H9 (cell line): ENCODE measurements at regions not wholly inside any gene's neighbourhood (a gene's known extent, or its start where the extent isn't known, plus 50 kb on each side); places are given as distances from the start of the nearest gene placed in this dataset.

ENCODE experiments used
- DNase-seq: peaks from one replicate; pipeline ENCODE4 v3.0.0-alpha.2; 2017
- H2AFZ ChIP-seq: one replicate; pipeline ENCODE4 v1.6.1; 2013; ENCODE audit warnings: mild to moderate bottlenecking, low read length, control low read depth, moderate library complexity
- H2AK5ac ChIP-seq: 2 replicates; pipeline ENCODE4 v1.6.1; 2013; ENCODE audit warnings: low read length, control low read depth, mixed read lengths; ENCODE audit not compliant: insufficient read length
- H2BK120ac ChIP-seq: one replicate; pipeline ENCODE4 v1.6.1; 2013; ENCODE audit warnings: low read depth, mild to moderate bottlenecking, low read length, control low read depth, inconsistent platforms; ENCODE audit not compliant: poor library complexity, severe bottlenecking
- H2BK12ac ChIP-seq: 2 replicates; pipeline ENCODE4 v1.6.1; 2013; ENCODE audit warnings: low read length, control low read depth, mixed read lengths, low read depth; ENCODE audit not compliant: insufficient read length
- H2BK15ac ChIP-seq: 2 replicates; pipeline ENCODE4 v1.6.1; 2013; ENCODE audit warnings: low read depth, low read length, control low read depth
- H2BK20ac ChIP-seq: one replicate; pipeline ENCODE4 v1.6.1; 2013; ENCODE audit warnings: low read depth, mild to moderate bottlenecking, low read length, control low read depth, inconsistent platforms; ENCODE audit not compliant: poor library complexity, severe bottlenecking
- H2BK5ac ChIP-seq: 2 replicates; pipeline ENCODE4 v1.6.1; 2013; ENCODE audit warnings: low read length, control low read depth, mixed read lengths; ENCODE audit not compliant: insufficient read length
- H3K14ac ChIP-seq: 2 replicates; pipeline ENCODE4 v1.6.1; 2013; ENCODE audit warnings: low read length, control low read depth; ENCODE audit not compliant: insufficient read depth
- H3K18ac ChIP-seq: 2 replicates; pipeline ENCODE4 v1.6.1; 2013; ENCODE audit warnings: low read depth, mild to moderate bottlenecking, mixed read lengths, low read length, control low read depth; ENCODE audit not compliant: insufficient read length
- H3K23ac ChIP-seq: 2 replicates; pipeline ENCODE4 v1.6.1; 2013; ENCODE audit warnings: low read length, control low read depth, mixed read lengths, low read depth; ENCODE audit not compliant: insufficient read length
- H3K23me2 ChIP-seq: 2 replicates; pipeline ENCODE4 v1.6.1; 2013; ENCODE audit warnings: low read depth, mild to moderate bottlenecking, mixed read lengths, low read length, control low read depth; ENCODE audit not compliant: insufficient read length, poor library complexity, severe bottlenecking
- H3K27ac ChIP-seq: 2 replicates; pipeline ENCODE4 v1.5.1; 2013; ENCODE audit warnings: low read length, control low read depth, mixed read lengths, low read depth; ENCODE audit not compliant: insufficient read length
- H3K27me3 ChIP-seq: 2 replicates; pipeline ENCODE4 v1.6.1; 2013; ENCODE audit warnings: low read length, control low read depth, inconsistent platforms; ENCODE audit not compliant: insufficient read depth
- H3K4ac ChIP-seq: 2 replicates; pipeline ENCODE4 v1.6.1; 2013; ENCODE audit warnings: low read depth, mild to moderate bottlenecking, control low read depth, inconsistent platforms, low read length, moderate library complexity
- H3K4me1 ChIP-seq: 2 replicates; pipeline ENCODE4 v1.6.1; 2013; ENCODE audit warnings: low read length, control low read depth, inconsistent platforms; ENCODE audit not compliant: insufficient read depth
- H3K4me2 ChIP-seq: 2 replicates; pipeline ENCODE4 v1.6.1; 2013; ENCODE audit warnings: low read length, control low read depth, mixed read lengths; ENCODE audit not compliant: insufficient read length, insufficient read depth
- H3K56ac ChIP-seq: 2 replicates; pipeline ENCODE4 v1.6.1; 2013; ENCODE audit warnings: low read depth, mild to moderate bottlenecking, mixed read lengths, low read length, control low read depth; ENCODE audit not compliant: insufficient read length
- H3K79me1 ChIP-seq: 2 replicates; pipeline ENCODE4 v1.6.1; 2013; ENCODE audit warnings: low read depth, mild to moderate bottlenecking, moderate library complexity, low read length, control low read depth, inconsistent platforms; ENCODE audit not compliant: insufficient read depth, poor library complexity, severe bottlenecking
- H3K79me2 ChIP-seq: 2 replicates; pipeline ENCODE4 v1.6.1; 2013; ENCODE audit warnings: low read length, control low read depth, inconsistent platforms; ENCODE audit not compliant: insufficient read depth
- H3K9ac ChIP-seq: 2 replicates; pipeline ENCODE4 v1.6.1; 2013; ENCODE audit warnings: low read length, control low read depth, mixed read lengths; ENCODE audit not compliant: insufficient read length; ENCODE audit errors: extremely low read depth
- H3K9me3 ChIP-seq: one replicate; pipeline ENCODE4 v1.6.1; 2013; ENCODE audit warnings: low read depth, low read length, inconsistent platforms; ENCODE audit not compliant: control insufficient read depth
- H3T11ph ChIP-seq: one replicate; pipeline ENCODE4 v1.6.1; 2013; ENCODE audit warnings: mild to moderate bottlenecking, low read length, control low read depth, inconsistent platforms
- H4K20me1 ChIP-seq: one replicate; pipeline ENCODE4 v1.6.1; 2013; ENCODE audit not compliant: control insufficient read depth, insufficient read length, insufficient read depth
- H4K5ac ChIP-seq: 2 replicates; pipeline ENCODE4 v1.6.1; 2013; ENCODE audit warnings: low read depth, mild to moderate bottlenecking, mixed read lengths, low read length, control low read depth; ENCODE audit not compliant: insufficient read length
- H4K8ac ChIP-seq: replicated peaks from 2 replicates; pipeline ENCODE4 v1.6.1; 2013; ENCODE audit warnings: low read length, control low read depth, mixed read lengths, low read depth; ENCODE audit not compliant: insufficient read length
- H4K91ac ChIP-seq: 2 replicates; pipeline ENCODE4 v1.6.1; 2013; ENCODE audit warnings: low read depth, mild to moderate bottlenecking, moderate library complexity, mixed read lengths, low read length, control low read depth; ENCODE audit not compliant: insufficient read length
- H3K27ac Mint-ChIP-seq, 3 experiments: 2 replicates in 2 of 3; 3 replicates in 1 of 3; pipeline ENCODE4 v1.8.0; 2020 to 2021; ENCODE audit warnings: mixed read lengths in 3 of 3, mild to moderate bottlenecking in 1 of 3, moderate library complexity in 1 of 3
- H3K27me3 Mint-ChIP-seq: 2 replicates; pipeline ENCODE4 v1.8.0; 2021; ENCODE audit warnings: low read depth, mild to moderate bottlenecking, moderate library complexity, mixed read lengths
- H3K36me3 Mint-ChIP-seq, 3 experiments: 2 replicates in 2 of 3; 3 replicates in 1 of 3; pipeline ENCODE4 v1.8.0; 2020 to 2021; ENCODE audit warnings: low read depth in 3 of 3, mixed read lengths in 3 of 3; ENCODE audit not compliant: insufficient read depth in 1 of 3
- H3K4me1 Mint-ChIP-seq, 2 experiments: 2 replicates each; pipeline ENCODE4 v1.8.0; 2020; ENCODE audit warnings: mixed read lengths in 2 of 2
- H3K4me3 Mint-ChIP-seq, 2 experiments: 2 replicates in 1 of 2; 3 replicates in 1 of 2; pipeline ENCODE4 v1.8.0; 2020 to 2021; ENCODE audit warnings: mild to moderate bottlenecking in 2 of 2, mixed read lengths in 2 of 2, moderate library complexity in 1 of 2
- H3K9me3 Mint-ChIP-seq, 2 experiments: 2 replicates in 1 of 2; 3 replicates in 1 of 2; pipeline ENCODE4 v1.8.0; 2020; ENCODE audit warnings: mild to moderate bottlenecking in 2 of 2, mixed read lengths in 2 of 2, moderate library complexity in 1 of 2
- WGBS: extraction: QIAGEN DNeasy Blood & Tissue Kit; methylation state at CpG from one replicate; pipeline ENCODE4 v1.1.7; 2013; ENCODE audit warnings: missing lambda C conversion rate, low lambda C conversion rate, mixed read lengths; ENCODE audit not compliant: insufficient read length; ENCODE audit errors: extremely low coverage; 5-methylcytosine and 5-hydroxymethylcytosine counted together
- TF ChIP-seq, protein P1 (sequence below): fragments of 200-600 bp; sonication (generic); conservative IDR thresholded peaks from 3 replicates; pipeline ENCODE4 v1.8.0; 2021; ENCODE audit warnings: antibody characterized with exemption, mild to moderate bottlenecking

DNA sequence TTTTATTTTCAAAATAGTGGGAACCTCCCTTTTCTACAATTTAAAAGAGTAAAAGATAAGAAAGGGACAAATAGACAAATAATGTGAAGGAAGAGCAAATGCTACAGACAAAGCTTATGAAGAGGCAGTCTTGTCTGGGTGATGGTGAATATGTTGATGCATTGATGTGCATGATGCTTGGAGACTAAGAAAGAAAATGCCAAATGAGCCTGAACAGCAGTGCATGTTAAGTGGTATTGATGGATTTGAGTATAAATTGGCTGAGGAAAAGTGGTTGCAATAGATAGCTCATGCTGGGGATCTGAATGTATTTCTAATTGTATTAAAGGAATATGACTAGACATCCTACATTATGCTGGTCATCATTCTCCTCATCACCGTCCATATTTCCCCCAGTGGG, 268.6 kb upstream of the ANO5 start:
- Histone ChIP-seq H2AFZ (no peak overlapping the region), H2BK120ac (no peak overlapping the region), H2BK15ac (no peak overlapping the region), H4K91ac (no peak overlapping the region), H3K56ac (no peak overlapping the region), H3K27me3 (no peaks in the 10 kb centered on the region), H3K4ac (no peak overlapping the region), H2AK5ac (no peak overlapping the region), H3K4me1 (no peaks in the 10 kb centered on the region), H3K79me2 (no peaks in the 10 kb centered on the region), H3K9ac (no peak overlapping the region), H4K5ac (no peak overlapping the region), H2BK12ac (no peak overlapping the region), H3K79me1 (no peaks in the 10 kb centered on the region), H3K23ac (no peak overlapping the region), H2BK5ac (no peak overlapping the region), H3K23me2 (no peaks in the 10 kb centered on the region), H4K20me1 (no peaks in the 10 kb centered on the region), H3K27ac (no peak overlapping the region), H3T11ph (no peak overlapping the region), H4K8ac (no peak overlapping the region), H3K9me3 (no peaks in the 10 kb centered on the region), H3K4me2 (no peak overlapping the region), H2BK20ac (no peak overlapping the region), H3K14ac (no peak overlapping the region), H3K18ac (no peak overlapping the region)
- TF ChIP-seq, protein P1, sequence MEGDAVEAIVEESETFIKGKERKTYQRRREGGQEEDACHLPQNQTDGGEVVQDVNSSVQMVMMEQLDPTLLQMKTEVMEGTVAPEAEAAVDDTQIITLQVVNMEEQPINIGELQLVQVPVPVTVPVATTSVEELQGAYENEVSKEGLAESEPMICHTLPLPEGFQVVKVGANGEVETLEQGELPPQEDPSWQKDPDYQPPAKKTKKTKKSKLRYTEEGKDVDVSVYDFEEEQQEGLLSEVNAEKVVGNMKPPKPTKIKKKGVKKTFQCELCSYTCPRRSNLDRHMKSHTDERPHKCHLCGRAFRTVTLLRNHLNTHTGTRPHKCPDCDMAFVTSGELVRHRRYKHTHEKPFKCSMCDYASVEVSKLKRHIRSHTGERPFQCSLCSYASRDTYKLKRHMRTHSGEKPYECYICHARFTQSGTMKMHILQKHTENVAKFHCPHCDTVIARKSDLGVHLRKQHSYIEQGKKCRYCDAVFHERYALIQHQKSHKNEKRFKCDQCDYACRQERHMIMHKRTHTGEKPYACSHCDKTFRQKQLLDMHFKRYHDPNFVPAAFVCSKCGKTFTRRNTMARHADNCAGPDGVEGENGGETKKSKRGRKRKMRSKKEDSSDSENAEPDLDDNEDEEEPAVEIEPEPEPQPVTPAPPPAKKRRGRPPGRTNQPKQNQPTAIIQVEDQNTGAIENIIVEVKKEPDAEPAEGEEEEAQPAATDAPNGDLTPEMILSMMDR: no peak
- no peak overlapping the region for H3K27ac Mint-ChIP-seq
- no peaks in the 10 kb centered on the region for H3K9me3 Mint-ChIP-seq
- no CpG with 5 or more reads among the region's 1 CpG for WGBS
- no peaks in the 10 kb centered on the region for H3K36me3 Mint-ChIP-seq
- no peaks in the 10 kb centered on the region for H3K27me3 Mint-ChIP-seq
- H3K4me3 Mint-ChIP-seq: no peak overlapping the region
- H3K4me1 Mint-ChIP-seq: peaks cover 5 to 8% of the 10 kb centered on the region in 2 experiments; a peak in 1 of 4 replicates
- DNase-seq: no peak
